Head of caudate nucleus (tissue), 42 donors: ENCODE measurements at regions not wholly inside any gene's neighbourhood (a gene's known extent, or its start where the extent isn't known, plus 50 kb on each side); places are given as distances from the start of the nearest gene placed in this dataset.

Experiments
- DNase-seq, 42 donors: peaks; one replicate each; pipeline versions ENCODE4 v3.0.0 to v3.0.0-alpha.2; 2020 to 2021; ENCODE audit warnings: mixed read lengths in 7 of 42
- intact Hi-C: fragments of 100-400 bp; cut with DNase I; formaldehyde crosslinking; loops from one replicate; pipeline ENCODE4 v1.15.0; 2022

GRCh38 chr6:24987446-24988115 is 51.8 kb upstream of the RIPOR2 start:
- DNase-seq = peak in 1 of 42 donors; percentile 20
- intact Hi-C loops = no loop called here

- intact Hi-C loops = no loop called here
- no peak for DNase-seq
Observed at GRCh38 chr6:24988562-24988961, 52.8 kb upstream of the RIPOR2 start.

- DNase-seq = peak in 1 of 42 donors; percentile 9
- intact Hi-C loops = loop anchor here (10.0 kb wide), 1 partner anchor 136 kb away; no protein-coding TSS in a partner anchor
Observed at GRCh38 chr6:24990236-24990845, 54.6 kb upstream of the RIPOR2 start.

GRCh38 chr6:24990944-24991809 is 55.4 kb upstream of the RIPOR2 start:
- DNase-seq = peak in 1 of 42 donors; percentile 36
- intact Hi-C loops = loop anchor here (10.0 kb wide), 1 partner anchor 136 kb away; no protein-coding TSS in a partner anchor

- DNase-seq = peak in 35 of 42 donors; percentile 12 to 78 (median 43)
- intact Hi-C loops = loop anchor here (10.0 kb wide), 1 partner anchor 137 kb away; no protein-coding TSS in a partner anchor
Observed at GRCh38 chr6:24991810-24992467, 56.2 kb upstream of the RIPOR2 start.

- DNase-seq = no peak
- intact Hi-C loops = loop anchor here (10.0 kb wide), 1 partner anchor 140 kb away; no protein-coding TSS in a partner anchor
Observed at GRCh38 chr6:24994812-24995211, 59.1 kb upstream of the RIPOR2 start.

- intact Hi-C loops = loop anchor here (10.0 kb wide), 1 partner anchor 140 kb away; no protein-coding TSS in a partner anchor
- DNase-seq = peak in 1 of 42 donors; percentile 30
Observed at GRCh38 chr6:24995270-24995669, 59.5 kb upstream of the RIPOR2 start.

GRCh38 chr6:24996269-24996836 is 60.6 kb upstream of the RIPOR2 start:
- intact Hi-C loops = loop anchor here (10.0 kb wide), 1 partner anchor 142 kb away; no protein-coding TSS in a partner anchor
- no peak for DNase-seq

GRCh38 chr6:24997231-24997630 is 61.5 kb upstream of the RIPOR2 start:
- no peak for DNase-seq
- intact Hi-C loops = loop anchor here (10.0 kb wide), 1 partner anchor 142 kb away; no protein-coding TSS in a partner anchor

- no peak for DNase-seq
- intact Hi-C loops = loop anchor here (10.0 kb wide), 1 partner anchor 143 kb away; no protein-coding TSS in a partner anchor
Observed at GRCh38 chr6:24997905-24998304, 62.1 kb upstream of the RIPOR2 start.

- intact Hi-C loops = no loop called here
- DNase-seq = no peak
Observed at GRCh38 chr6:25002326-25003091, 66.7 kb upstream of the RIPOR2 start.

- intact Hi-C loops = no loop called here
- DNase-seq = no peak
Observed at GRCh38 chr6:25004357-25004756, 68.6 kb upstream of the RIPOR2 start.

- intact Hi-C loops = no loop called here
- no peak for DNase-seq
Observed at GRCh38 chr6:25005010-25005409, 69.2 kb upstream of the RIPOR2 start.

GRCh38 chr6:25006075-25006474 is 70.3 kb upstream of the RIPOR2 start:
- intact Hi-C loops = no loop called here
- no peak for DNase-seq

- intact Hi-C loops = no loop called here
- DNase-seq = peak in 32 of 42 donors; percentile 7 to 72 (median 34)
Observed at GRCh38 chr6:25006565-25007001, 70.8 kb upstream of the RIPOR2 start.

- intact Hi-C loops = no loop called here
Observed at GRCh38 chr6:25007269-25007699, 71.5 kb upstream of the RIPOR2 start.

GRCh38 chr6:25008707-25009392 is 73.1 kb upstream of the RIPOR2 start:
- intact Hi-C loops = no loop called here

More at GRCh38 chr6:25007269-25007699, 71.5 kb upstream of the RIPOR2 start:
- DNase-seq = no peak

More at GRCh38 chr6:25008707-25009392, 73.1 kb upstream of the RIPOR2 start:
- DNase-seq = no peak
